RCC 7860 (cell line): ENCODE measurements at regions not wholly inside any gene's neighbourhood (a gene's known extent, or its start where the extent isn't known, plus 50 kb on each side); places are given as distances from the start of the nearest gene placed in this dataset.
"Not testable (repeated sequence)": the region's sequence is repeated elsewhere in the genome, so short reads cannot be mapped to it uniquely, and the experiment has no call there.

Experiments used
- DNase-seq: peaks from one replicate; pipeline ENCODE4 v3.0.0-alpha.2; 2015; ENCODE audit warnings: low spot score
- FAIRE-seq: peaks from 2 replicates; lab custom pipeline; 2012; peaks lifted over from hg19 to GRCh38; lab: Jason Lieb, UNC

DNA sequence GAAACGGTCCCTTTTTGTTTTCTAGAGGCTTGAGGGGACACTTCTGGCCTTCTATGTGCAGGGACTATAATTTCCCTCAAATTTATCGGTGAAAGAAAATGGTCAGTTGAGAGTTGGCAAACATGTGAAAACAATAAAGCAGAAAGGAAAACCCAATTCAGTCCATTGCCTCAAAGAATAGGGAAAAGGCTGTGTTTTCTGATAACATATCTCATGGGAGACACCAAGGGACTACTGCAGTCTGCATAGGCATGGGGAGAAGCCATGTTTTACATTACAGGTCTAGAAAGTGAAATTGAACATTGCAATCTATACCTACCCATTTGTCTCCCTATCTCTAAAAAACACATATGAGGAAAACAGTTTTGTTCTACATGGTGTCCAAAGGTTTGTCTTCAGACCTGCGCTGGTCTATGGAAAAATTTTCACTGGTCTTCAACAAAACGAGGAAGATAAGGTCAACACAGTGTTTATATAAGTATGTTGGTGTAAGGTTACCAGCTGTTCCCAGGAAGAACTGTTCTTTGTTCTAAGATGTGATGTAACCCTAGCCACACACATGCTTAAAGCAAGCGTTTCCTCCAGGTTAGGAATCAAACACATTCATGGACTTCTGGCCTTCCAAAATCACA lies 179.7 kb downstream of the MREG start:
- no peak for DNase-seq
- no peak for FAIRE-seq

DNA sequence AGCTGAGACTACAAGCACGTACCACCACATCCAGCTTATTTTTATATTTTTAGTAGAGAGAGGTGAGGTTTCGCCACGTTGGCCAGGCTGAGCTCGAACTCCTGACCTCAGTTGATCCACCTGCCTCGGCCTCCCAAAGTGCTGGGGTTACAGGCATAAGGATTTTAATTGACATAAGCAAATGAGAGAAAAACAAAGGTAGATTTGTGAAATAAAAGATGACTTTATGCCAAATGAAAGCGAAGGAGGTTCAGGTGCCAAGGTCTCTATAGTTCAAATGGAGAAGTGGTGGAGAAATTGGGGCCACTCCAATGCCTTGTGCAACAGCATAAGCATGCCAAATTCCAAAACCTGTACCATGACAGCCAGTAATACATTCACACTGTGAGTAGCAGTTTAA lies 180.6 kb downstream of the MREG start:
- DNase-seq: no peak
- no peak for FAIRE-seq

DNA sequence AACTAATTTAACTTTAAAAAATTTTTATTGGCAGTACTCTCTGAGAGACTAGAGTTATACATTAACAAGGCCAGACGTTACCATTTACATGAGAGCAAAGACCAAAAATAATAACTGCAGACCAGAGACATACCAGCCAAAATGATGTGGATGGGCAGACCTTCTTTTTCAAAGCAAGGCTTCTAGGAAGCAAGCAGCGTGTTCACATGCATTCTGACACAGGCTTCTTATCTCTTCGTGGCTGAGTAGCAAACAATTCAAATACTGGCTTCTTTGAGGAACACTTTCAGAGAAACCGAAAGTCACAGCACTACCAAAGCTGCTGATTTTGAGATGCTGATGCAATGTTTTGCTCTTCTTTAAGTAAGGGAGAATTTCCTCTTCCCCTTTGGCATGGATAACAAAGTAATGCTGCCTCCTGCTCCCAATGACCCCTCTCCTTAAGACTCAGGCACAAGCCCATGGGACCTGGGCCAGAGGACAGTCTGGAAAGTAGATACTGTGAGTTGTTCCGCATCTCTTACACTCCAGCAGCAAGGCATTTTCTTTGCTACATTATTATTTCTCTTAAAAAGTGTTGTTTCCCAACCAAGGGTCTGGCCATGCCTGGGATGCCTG lies 181.9 kb downstream of the MREG start:
- FAIRE-seq (peak; percentile 36), DNase-seq (no peak)

DNA sequence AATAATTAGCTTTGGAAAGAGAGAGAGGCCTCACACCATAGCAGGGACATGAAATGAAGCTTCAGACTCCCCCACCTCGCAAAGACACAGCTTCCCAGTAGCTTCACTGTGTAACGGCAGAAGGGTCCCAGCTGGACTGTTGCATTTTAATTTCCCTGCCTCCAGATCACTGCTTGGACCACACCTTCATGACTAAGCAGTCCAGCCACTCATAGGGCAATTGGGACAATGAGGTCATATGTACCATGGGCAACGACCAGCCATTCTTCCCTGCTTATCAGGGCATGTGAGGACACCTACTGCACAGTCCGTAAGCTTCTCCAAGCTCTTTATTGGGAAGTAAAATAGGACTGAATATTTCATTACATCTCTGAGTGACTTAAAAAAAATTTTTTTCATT lies 183.0 kb downstream of the MREG start:
- FAIRE-seq (peak; percentile 40), DNase-seq (peak; percentile 72)

DNA sequence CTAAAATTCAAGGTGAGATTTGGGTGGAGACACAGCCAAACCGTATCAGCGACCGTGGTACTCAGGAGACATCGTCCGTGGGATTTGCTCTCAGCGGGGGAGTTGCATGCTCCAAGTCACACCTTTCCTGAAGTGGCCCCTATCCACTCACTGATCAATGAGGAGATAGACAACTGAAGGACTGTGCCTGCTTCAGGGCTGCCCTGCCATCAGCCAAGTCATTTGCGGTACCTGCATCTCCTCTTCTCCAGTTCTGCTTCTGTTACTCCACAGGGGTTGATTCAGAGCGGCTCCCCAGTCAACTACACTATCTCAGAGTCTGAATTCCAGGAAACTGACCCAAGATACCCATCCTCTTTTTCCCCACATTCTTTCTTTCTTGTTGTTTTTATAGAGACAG lies 184.1 kb downstream of the MREG start:
- no peak for FAIRE-seq

DNA sequence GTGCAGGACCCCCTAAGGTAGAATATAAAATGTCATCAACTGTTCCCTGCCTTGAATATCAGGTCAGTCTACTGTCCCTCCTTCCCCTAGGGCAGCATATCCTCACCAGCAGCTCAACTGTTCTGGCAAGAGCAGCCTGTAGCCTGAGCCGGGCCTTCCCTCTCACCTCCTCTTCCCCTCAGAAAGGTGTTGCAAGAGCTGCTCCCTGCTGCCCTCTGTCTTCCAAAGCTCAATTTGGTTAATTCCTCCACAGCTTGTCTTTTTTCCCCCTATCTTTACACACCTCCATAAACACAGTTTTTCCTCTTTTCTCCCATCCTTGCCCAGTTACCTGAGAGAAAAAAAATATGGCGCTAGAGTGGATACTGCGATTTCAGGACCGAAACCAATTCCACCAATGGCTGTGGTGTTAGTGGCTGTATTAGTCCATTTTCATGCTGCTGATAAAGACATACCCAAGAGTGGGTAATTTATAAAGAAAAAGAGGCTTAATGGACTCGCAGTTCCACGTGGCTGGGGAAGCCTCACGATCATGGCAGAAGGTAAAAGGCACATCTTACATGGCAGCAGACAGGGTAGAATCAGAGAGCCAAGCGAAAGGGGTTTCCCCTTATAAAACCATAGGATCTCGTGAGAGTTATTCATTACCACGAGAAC lies 184.7 kb downstream of the MREG start:
- FAIRE-seq (no peak), DNase-seq (peak; percentile 53)

More for the DNA sequence above, 184.1 kb downstream of the MREG start:
- no peak for DNase-seq

DNA sequence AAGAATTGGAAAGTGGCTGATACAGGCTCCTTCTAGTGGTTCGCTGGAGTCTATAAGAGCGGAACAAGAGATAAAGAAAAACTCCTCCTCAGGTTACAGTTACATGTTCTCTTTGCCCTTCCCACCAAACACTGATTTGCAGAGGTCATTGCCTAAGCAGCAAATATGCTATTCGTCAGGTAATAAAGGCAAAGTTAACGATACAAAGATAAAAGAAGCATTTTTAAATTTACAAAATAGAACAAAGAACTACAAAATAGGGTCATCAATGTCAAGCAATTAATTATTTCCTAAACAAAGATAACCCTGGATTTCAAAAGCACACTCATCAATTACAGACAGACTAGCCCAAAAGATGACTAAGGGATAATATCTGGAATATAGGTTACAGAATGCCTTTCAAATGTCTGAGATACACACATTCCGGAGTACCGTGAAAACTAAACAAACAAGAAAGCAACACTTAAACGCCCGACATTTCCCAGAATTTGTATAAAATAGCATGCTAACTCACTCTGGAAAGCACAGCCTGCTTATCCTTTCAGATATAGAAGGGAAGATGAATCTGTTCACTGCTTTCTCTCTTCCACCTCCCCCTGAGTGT lies 186.4 kb downstream of the MREG start:
- DNase-seq (peak; percentile 20), FAIRE-seq (peak; percentile 40)

DNA sequence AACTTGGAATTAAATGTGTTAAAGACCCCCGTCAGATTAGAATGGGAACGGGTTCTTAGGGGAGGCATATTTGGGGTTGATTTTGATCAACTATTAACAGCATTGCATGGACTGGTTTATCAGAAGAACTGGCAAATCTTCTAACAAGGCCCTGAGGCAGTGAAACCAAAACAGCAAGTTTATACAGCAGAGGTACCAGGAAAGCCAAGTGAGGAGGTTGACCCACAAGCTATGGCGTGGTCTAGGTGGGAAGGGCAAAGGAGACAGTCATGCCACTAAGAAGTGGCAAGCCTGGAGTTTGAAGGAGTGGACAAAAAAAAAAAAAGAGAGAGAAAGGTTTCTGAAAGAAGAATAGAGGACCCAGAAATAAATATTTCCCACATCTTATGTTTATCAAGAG lies 187.0 kb downstream of the MREG start:
- no peak for DNase-seq
- no peak for FAIRE-seq

DNA sequence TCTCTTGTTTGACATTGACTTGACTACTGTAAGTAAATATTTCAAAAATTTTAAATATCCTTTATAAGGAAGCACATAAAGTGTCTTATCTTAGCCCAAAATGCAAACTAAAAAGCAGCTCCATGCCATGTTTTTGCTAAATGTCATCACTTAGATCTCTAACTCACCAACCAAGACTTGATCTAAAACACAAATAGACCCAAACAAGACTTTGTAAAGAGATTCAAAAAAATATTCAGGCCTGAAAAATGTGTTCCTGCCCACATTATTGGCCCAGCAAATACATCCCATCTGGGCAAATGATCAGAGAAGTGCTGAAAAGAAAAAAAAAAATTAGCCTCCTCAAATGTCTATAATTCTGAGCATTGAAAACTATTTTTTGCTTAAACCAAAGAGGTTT lies 187.6 kb downstream of the MREG start:
- no peak for DNase-seq
- FAIRE-seq: no peak

DNA sequence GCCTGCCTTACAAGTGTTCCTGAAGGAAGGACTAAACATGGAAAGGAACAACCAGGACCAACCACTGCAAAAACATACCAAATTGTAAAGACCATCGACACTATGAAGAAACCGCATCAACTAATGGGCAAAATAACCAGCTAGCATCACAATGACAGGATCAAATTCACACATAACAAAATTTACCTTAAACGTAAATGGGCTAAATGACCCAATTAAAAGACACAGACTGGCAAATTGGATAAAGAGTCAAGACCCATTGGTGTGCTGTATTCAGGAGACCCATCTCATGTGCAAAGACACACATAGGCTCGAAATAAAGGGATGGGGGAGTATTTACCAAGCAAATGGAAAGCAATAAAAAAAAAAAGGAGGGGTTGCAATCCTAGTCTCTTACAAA lies 192.1 kb downstream of the MREG start:
- DNase-seq, FAIRE-seq: not testable (repeated sequence)

DNA sequence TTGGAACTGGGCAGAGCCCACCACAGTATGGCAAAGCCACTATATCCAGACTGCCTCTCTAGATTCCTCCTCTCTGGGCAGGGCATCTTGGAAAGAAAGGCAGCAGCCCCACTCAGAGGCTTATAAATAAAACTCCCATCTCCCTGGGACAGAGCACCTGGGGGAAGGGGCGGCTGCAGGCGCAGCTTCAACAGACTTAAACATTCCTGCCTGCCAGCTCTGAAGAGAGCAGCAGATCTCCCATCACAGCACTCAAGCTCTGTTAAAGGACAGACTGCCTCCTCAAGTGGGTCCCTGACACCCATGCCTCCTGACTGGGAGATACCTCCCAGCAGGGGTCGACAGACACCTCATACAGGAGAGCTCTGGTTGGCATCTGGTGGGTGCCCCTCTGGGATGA lies 193.6 kb downstream of the MREG start:
- not testable (repeated sequence) for DNase-seq, FAIRE-seq

DNA sequence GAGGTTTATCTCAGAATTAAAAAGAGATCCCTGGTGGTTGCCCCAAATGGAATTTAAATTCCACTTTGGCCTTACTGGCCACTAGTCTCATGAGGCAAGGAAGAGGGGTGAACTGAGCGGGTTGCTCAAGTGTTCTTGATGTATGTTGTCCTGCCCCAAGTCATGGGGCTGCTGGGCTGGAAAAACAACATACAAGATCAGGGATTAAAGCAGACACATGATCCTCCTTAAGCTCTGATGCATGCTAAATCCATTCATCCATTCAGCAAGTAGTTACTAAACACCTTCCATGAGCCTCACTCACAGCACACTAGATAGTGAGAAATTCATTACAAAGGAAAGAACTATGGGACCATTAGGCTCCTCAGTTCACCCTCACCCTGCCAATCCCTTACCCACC lies 196.3 kb downstream of the MREG start:
- DNase-seq (no peak), FAIRE-seq (no peak)

DNA sequence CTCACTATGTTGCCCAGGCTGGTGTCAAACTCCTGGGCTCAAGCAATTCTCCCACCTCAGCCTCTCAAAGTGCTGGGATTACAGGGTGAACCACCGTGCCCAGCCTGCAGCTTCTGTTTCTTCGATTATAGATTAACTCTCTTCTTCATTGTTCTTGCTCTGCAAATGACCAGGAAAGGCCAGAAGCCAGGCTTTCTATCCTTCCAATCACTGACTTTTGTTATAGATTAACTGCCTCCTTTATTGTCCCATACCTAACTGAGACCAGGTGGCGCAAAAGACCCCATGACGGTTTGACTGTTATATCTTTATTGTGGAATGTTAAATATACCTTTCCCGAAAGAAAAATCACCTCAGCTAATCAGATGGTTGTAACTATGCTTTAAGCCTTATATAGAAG lies 196.9 kb downstream of the MREG start:
- no peak for DNase-seq
- no peak for FAIRE-seq

DNA sequence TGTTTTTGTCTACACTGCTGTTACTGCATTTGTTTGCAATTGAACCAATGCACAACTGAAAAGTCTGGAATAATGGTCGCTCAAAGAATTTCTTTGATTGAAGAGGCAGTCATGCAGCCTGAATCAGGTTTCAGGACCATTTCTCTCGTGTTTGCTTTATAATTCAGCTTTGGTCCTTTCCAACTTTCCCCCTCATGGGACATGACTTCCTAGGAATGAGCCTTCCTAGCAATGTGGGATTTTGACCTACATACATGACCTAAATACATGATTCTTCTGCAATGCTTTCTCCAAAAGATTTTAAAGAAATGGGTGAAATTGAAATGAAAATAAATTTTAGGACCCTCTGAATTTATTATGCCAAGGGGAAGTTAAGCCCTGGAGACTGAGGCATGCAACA lies 197.4 kb downstream of the MREG start:
- FAIRE-seq (no peak), DNase-seq (no peak)

DNA sequence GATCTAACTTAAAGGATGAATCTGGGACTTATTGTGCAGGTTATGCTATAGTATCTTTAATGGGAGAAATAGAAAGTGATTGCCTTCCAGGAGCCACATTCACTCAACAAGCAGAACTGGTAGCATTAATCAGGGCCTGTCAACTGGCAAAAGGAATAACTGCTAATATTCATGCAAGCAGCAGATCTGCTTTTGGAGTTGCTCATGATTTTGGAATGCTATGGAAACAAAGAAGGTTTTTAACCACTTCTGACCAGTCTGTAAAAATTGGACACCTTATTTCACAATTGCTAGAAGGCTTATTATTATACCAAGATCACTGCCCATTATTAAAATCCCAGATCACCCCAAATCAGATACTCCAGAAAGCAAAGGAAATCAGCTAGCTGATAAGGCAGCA lies 200.4 kb downstream of the MREG start:
- FAIRE-seq (no peak), DNase-seq (no peak)

DNA sequence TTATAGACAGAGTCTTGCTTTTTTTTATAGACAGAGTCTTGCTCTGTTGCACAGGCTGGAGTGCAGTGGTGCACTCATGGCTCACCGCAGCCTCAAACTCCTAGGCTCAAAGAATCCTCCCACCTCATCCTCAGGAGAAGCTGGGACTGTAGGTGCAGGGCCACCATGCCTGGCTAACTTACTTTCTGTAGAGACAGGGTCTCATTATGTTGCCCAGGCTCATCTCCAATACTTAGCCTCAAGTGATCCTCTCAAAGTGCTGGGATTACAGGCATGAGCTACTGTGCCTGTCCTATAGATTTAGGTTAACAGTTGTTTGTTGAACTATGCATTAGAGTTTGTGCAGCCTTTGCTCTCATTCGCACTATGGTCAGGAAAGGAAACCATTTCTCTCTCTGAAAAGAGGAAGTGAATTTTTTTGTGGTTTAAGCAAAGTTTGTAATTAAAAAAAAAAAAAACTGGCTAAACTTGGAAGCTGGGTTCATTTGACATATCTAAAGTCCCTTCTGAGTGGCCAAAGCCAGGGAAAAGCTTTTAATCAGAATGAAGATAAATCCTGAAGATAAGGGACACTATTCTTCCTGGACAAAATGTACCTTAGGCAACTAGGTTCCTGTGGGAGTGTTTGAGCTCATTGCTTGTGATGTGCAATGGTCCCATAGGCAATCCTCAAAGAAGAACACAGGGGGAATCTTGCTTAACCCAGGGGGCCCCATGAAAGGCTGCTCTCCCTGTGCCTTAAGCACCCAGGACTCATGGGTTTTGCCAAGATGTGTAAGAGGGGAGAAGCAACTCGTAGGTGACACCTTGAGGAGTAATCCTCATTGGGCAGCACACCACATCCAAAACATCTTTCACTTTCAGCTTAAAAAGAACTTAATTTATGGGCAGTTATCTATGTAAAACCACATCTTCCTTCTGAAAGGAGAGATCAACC lies 201.7 kb downstream of the MREG start:
- DNase-seq (no peak), FAIRE-seq (no peak)

DNA sequence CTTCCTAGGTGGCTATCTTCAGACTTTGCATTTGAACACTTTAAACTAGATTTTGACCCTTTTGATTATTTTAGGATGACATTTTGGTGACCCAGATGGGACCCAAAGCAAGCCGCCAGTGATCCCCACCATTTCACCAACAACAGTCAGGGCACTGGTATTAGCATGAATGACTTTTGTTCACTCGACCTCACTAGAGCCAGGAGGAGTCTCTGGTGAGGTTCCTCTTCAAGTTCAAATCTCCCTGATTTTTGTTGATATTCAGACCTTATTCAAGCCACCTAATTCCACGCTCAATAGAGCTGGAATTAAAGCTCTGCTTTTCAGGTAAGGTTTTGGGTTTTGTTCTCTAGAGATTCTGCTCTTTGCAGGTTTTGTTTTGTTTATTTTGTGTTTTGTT lies 202.3 kb downstream of the MREG start:
- no peak for DNase-seq
- FAIRE-seq: no peak

DNA sequence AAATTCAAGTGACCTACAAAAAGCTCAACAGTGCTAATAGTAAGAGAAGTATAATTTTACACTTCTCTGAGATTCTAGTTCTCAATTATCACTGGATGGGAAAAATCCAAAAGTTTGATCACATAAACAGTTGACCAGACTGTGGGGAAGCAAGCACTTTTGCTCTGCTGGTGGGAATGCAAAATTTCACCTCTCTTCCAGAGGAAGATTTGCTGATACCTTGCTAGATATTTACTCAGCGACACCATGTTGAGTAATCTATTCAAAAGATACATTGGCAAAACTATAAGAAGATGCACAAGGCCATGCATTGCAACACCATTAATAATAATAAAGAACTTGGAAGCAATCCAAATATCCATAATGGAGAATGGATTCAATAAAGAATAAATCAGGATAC lies 204.4 kb downstream of the MREG start:
- DNase-seq (no peak), FAIRE-seq (no peak)

DNA sequence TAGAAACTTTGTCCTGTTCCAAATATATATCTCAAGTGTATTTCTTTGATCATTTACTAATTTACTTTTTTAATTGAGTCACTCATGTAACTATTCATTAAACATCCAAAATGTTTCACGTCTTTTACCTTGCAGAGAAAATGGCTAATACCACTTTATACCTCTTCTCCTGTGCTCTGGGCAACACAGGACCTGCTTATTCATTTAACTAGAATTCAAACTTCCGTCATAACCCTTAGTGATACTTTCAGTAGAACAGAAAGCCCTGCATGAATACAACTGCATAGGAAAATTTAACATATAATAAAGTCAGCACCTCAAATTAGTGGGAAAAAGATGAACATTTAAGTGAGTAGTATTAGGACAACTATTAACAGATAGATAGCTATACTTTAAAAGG lies 205.2 kb downstream of the MREG start:
- no peak for DNase-seq
- no peak for FAIRE-seq

DNA sequence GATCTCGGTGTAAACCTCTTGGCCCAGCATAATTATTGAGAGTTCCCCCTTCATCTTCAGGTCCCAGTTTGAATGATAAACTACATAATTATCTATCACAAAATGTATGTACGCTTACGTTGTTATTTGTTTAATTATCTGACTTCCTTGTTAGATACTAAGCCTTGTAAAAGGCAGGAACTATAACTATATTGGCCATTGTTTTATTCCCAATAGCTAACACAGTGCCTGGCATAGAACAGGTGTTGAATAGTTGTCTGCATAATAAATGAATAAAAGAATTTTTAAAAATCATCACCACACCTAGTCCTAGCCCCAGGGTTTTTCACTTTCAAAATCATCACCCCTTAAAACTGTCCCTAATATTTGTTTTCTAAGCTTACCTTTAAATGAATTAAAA lies 207.9 kb downstream of the MREG start:
- FAIRE-seq: no peak
- DNase-seq: no peak

DNA sequence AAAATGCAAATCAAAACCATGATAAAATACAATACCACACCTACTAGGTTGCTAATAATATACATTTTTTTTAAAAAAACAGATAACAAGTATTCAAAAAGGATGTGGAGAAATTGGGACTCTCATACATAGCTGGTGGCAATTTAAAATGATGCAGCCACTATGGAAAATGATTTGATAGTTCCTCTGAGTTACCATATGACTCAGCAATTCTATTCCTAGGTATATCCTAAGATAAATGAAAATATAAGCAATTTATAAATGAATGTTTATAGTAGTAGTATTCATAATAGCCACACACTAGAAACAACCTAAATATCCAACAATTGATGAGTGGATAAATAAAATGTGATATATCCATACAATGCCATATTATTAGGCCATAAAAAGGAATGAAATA lies 210.2 kb downstream of the MREG start:
- no peak for DNase-seq
- peak; percentile 30 for FAIRE-seq
